NCI-H82 (cell line): ENCODE measurements at regions not wholly inside any gene's neighbourhood (a gene's known extent, or its start where the extent isn't known, plus 50 kb on each side); places are given as distances from the start of the nearest gene placed in this dataset.

Source experiments
- DNase-seq: peaks from one replicate; lab custom pipeline; 2025; lab: John Stamatoyannopoulos, UW

DNA sequence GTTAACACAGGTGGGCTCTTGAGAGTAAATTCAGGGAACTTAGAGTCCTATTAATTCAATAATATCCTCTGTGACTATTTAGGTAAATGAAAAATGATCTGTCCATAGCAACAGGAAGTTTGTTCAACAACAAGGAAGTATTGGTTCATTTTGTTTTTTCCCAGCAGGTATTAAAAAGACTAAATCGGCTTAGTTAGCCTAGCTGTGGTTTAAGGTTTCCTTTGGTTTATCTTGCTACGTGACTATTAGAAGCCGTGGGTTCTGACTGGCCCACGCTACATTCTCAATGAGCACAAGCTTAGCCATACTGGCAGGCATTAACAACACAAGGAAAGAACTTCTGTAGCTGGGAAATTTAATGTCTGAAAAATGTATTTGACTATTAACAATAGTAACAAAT, 168.8 kb upstream of the HS3ST1 start:
- DNase-seq = peak; percentile 6

DNA sequence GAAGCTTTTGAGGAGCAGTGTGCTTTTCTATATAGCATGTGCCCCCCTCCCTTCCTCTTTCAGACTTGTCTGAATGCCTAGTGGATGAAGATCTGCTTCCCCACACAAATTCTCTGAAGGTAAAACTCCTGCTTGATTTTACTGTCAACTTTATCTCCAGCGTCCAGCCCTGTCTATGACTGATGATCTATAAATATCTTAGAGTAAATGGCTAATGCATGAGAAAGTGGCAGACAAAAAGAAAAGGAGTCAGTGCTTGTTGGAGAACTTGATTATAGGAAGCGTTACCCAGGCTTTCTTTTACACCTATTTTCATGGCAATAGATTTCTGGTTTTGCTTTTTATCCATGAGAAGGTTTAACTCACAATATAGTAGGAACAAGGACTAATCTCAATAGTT, 168.3 kb upstream of the HS3ST1 start:
- DNase-seq = no peak

DNA sequence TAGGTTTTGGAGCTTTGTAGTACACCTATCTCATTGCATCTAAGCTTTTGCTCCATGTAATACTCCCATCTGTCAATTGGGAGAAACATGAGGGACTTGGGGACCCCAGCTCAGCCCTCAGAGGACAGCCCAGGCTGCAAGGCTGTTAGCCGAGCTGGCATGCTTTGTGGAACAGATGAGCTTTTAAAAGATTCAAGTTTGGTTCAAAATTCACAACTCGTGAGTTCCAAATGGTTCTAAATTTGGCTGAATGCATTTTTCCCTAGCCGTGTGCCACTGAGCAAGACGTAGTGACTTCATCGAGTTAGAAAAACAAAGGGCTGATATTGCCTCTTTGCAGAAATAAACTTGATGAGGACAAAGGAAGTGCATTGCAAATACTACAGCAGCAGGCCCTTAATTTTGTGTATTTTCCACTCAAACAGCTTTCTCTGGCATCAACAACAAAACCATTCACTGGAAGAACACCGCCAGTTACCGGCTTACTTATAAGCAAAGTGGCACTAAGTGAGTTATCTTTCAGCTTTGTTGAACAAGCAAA, 165.0 kb upstream of the HS3ST1 start:
- DNase-seq = no peak

DNA sequence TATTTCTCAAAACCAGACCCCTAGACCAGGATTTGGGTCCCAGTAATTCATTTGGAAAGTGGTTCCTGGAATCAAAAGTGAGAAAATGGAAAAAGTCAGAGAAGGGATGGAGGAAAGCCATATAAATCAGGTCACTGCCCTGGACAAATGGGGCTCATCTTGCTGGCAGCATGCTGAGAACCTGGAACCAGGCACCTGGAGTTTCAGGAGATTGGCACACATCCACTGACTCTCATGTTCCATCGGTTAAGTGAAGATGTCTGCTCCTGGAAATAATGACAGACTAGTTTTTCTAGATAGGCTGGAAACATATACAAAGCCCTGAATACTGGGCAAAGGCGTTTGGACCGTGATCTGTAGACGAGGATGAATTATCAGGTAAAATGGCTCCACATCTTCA, 163.6 kb upstream of the HS3ST1 start:
- no peak for DNase-seq

DNA sequence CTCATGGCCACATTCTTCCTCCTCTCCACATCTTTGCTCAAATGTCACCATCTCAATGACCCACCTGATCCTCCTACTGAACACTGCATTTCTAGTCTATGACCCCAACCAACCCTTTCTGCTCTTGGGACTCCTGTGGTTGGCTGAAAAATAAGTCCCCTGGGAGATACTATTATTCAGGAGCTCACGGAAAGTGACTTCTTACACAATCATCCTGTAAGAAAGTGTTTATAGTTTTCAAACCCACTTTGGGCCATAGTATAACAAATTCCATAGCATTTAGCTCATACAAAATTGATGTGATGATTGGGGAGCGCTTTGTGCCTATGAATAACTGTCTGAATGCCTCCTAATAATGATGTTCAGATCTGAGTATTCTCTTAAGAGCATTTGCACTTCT, 161.4 kb upstream of the HS3ST1 start:
- no peak for DNase-seq

DNA sequence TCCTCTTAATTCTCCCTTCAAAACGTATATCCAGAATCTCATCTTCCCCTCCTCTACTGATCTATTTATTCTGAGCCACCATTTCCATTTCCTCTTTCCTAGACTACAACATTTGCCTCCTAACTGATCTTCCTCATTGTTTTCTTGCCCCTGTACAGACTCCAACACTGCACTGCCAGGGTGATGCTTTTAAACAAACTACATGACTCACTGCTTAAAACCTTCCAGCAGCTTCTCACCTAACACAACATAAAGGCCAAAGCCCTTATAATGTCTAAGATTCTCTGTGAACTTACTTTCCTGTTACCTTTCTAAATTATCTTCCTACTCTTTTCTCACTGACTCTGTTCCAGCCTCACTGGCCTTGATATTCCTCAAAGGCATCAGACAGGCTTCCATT, 161.0 kb upstream of the HS3ST1 start:
- no peak for DNase-seq

DNA sequence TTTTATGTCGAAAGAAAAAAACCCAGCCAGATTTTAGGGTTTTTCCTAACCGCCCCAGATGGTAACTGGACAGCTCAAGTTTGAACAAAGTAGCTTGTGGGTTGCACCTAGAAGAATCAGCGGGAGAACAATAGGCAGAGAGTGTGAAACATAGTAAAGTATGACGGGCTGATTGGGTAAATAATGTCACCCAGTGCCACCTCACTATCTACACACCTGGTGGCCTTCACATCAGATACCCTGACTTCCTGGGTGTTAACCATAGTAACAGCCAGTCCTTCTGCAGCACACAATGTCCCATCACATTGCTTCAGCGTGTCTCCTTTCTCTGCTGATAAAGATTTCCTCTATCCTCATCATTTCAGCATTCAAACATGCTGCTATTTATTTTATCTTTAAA, 159.1 kb upstream of the HS3ST1 start:
- DNase-seq = no peak

DNA sequence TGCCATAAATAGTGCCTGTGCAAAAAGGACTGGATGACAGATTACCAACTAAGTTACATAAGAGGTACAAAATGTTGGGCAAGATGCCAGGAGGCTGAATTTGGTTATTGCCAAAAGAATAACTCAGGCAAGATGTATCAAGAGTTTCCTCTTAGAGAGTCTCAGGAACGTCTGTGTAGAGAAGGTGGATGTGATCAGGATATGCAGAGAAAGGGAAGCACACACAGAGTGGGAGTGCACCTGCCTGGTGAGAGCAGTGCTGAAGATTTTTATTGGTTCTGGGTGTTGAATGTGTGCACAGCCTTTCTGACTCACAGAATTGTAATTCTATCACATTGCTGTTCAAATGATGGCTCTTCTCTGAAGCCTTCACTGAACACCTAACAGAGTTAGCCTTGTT, 156.8 kb upstream of the HS3ST1 start:
- no peak for DNase-seq

DNA sequence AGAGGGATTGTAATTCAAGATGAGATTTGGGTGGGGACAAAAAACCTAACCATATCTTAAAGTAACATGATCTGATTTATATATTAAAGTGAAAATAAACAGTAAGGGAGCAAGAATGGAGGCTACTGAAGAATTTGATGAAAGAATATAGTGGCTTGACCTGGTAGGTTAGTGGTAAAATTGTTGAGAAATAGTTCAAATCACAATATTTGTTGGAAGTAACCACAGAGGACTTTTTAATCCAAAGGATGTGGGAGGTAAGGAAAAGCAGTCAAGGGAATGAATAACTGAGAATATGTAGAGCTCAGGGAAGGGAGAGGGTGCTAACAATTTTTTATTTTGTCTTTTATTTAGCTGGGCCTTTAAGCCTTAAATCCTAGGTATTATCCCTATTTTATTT, 139.8 kb upstream of the HS3ST1 start:
- DNase-seq = no peak

DNA sequence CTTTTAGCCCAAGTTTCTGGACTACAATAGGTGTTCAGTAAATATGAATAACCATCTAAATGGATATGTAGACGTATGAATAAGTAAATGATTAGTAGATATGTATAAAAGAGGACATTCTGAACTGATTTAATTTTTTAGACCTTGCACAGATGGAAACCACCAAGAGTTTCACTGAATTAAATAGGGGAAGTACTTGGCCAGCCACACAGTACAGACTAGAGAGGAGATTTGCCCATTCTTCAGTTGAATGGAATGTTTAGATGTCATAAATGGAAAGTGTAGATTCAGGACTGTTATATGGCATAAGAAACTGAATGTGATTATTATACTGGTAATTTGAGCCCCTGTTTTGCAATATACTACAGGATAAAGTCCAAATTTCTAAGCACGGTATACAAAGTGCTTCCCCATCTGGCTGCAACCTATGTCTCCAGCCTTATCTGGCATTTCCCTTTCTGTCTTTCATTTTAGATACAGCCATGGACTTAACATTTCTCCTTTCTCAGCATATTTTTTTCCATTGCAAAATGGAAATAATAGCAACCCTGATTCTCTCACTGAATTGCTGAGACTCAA, 137.8 kb upstream of the HS3ST1 start:
- no peak for DNase-seq

DNA sequence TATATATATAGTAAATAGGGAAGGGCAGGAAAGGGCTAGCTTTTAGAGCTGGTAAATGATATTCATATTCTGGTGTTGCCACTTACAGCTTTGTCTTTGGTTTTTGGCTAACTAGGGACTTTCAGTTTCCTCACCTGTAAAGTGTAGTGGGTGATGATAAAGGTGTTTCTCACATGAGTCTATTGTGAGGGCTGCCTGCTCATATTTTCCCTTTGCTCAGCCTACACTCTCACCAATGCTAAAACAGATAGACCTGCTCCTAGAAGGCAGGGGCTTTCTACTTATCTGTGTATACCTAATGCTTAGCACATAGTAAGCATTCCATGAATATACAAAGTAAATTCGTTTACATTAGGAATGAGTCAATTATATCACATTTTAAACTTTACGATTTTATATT, 137.2 kb upstream of the HS3ST1 start:
- DNase-seq = no peak

DNA sequence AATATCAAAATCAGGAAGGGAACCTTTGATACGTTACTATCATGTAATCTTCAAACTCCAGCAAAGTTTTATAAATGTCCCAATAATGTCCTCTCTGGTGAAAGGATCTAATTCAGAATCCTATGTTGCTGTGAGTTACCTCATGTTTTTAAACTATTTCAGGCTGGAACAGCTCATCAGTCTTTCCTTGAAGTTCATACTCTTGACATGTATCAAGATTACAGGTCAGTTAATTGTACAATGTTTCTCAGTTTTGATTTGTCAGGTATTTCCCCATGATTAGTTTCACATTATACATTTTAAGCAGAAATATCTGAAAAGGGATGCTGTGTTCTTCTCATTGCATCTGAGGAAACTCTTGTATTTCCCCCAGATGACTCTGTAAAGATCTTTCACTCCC, 136.5 kb upstream of the HS3ST1 start:
- no peak for DNase-seq

DNA sequence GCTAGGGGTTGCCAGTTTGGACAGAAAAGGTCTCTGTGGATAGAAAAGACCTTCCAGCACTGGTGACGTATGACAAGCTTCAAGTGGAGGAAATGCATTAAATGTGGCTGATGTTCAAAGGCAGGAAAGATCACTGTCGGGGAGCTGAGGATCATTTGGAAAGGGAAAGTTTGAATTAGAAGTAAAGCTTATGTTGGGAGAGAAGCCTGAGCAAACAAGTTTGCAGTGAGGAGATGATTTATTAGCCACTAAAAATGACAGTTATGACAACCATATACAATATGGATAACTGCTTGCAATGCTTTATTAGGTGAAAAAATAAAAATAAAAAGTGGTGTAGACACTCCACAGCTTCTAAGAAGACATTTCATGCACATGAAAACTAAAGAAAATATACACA, 135.3 kb upstream of the HS3ST1 start:
- no peak for DNase-seq

DNA sequence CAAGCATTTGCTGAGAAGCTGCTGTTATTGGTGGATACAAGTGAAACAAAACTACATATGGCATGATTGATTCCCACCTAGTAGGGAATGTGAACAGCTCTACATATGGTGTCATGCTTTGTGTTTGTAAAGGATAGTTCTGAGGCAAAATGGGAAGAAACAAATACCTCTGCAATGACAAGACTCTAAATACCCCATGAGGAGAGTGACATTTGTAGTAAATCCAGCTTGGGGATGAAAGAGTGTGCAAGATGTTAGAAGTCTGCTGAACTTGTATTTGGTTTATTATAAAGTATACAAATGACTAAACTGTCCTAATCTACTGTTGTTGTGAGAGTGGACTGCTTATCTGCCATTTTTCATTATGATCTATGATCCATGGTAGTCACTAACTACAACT, 120.8 kb upstream of the HS3ST1 start:
- no peak for DNase-seq

DNA sequence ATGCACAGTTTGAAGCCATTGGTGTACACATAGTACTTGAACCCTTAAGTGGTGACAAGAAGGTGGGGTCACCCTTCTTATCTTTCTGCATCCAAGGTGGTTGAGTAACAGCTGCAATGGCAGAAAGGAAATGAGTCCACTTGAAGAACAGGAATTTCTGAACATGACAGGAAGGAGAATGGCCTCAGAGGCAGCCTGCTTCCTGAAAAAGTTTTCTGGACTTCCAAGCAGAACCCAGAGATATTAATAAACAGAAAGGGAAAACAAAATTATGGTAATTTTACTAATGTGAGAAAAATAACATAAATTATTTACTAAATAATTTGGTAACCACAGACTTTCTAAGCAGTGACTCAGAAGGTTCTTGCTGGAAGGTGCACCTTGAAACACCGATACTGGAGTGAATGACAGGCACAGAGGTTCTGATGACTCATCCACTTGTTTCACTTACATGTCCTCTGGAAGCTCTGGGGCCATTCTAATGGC, 119.9 kb upstream of the HS3ST1 start:
- no peak for DNase-seq

DNA sequence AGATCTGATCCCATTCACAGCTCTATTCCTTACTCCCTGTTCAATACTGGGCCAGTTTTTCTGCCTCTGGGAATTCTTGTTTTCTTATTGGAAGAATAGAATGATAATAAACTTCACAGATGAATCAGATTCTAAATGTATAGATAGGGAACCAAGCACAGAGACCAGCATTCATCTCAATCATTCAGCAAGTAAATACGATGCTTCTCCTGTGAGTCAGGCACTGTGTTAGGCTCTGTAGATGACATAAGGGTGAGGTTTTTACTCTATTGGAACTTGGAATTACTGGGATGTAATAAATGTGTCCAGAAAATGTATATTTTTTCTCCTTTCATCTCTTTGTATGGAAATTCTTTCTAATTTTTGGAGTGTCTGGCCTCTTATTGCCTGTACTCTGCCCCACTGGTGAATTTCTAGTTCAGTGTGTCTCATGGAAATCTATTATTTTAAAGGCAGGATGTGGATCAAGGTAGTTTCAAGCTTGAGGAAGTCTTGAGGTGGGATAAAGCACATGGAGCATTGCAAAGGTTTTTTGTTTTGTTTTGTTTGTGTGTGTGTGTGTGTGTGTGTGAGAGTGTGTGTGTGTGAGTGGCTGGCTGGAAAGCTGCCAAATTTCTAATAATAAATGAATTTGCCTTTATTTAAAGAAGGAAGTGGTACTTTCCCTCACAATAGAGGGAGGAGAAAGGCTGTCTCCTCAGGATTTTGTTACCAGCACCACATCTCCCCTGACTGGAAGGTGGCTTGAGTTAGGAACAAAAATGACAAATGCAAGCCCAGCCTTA, 117.9 kb upstream of the HS3ST1 start:
- DNase-seq = no peak

DNA sequence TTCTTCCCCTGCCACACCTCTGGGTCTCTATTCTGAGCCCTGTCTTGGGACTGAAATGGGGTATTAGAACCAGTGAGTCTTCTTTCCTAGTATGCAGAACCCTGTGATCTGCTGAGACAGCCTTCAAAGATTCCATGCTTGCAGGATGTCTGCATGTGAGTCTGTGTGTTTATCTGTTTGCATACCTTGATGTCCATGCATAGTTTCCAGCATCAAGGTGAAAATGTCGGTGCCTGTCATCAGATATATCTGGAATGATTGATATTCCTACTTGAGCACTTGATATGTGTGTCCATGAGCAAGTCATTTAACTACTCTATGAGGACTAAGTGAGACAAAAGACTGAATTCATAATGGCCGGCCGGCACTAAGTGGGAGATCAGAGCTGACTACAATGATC, 117.0 kb upstream of the HS3ST1 start:
- no peak for DNase-seq

DNA sequence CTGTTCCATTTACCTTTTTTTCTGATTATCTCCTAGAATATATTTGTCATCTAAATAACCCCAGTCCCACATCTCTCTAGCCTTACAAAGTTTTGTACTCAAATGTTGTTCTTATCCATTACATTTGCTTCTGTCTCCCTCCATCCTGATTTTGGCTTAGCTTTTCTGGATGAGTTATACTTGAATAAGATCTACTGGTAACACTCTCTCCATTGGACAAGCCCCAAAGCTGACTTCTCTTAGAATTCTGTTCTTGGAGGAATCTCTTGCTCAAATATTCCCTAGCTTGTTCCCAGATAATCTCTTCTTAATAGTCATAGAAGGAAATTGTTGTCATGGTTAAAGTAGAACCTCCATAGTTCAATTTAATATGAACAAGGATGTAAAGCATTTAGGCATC, 115.5 kb upstream of the HS3ST1 start:
- no peak for DNase-seq

DNA sequence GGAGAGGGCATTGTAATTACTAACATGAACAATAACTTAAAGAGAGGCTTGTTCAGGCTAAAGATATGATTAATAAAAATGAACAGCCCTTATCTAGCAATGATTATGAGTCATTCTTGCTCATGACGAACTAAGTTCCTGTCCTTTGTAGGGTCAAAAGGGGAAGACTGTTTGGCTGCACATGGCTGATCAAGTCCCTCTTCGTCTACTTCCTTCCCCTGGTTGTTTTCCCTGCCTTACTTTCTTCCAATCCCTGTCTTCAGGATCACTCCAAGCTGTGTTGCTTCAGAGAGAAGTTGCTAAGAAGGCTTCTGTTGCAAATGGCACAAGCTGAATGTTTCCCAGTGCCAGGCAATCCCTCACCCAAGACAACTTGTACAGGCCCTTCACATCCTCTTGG, 115.0 kb upstream of the HS3ST1 start:
- DNase-seq = no peak

DNA sequence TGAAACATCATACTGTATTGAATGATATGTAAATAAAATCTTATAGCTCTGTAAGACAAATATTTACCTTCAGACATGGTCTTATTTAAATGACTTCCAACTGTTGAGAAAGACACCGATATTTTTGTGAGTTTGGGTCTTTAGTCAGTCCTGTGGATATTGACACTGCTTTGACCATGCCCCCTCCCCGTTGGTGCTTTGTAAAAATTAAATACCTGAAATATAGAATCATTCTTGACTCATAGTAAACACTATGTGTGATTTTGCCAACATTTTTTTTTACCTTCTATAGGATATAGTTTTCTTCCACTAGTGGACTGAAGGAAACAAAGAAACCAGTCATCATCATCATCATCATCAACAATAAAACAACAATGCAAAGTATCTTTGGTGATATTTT, 114.3 kb upstream of the HS3ST1 start:
- no peak for DNase-seq

DNA sequence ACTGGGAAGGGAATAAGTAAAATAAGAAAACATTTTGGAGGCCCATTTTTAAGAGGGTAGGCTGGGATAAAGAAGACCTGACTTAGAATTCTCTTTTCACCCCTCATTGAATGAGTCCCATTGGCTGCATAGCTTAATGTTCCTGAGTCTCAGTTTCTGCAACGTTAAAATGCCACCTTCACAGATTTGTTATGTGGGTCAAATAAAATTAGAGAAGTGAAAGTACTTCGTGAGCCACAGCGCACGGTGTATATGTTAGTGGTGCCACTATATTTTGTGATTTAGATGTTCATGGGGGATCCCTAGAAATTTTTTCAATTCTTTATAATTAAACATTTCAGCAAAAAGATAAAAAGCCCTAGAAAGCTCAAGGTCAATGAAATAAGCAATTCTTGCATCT, 109.2 kb upstream of the HS3ST1 start:
- DNase-seq = no peak

DNA sequence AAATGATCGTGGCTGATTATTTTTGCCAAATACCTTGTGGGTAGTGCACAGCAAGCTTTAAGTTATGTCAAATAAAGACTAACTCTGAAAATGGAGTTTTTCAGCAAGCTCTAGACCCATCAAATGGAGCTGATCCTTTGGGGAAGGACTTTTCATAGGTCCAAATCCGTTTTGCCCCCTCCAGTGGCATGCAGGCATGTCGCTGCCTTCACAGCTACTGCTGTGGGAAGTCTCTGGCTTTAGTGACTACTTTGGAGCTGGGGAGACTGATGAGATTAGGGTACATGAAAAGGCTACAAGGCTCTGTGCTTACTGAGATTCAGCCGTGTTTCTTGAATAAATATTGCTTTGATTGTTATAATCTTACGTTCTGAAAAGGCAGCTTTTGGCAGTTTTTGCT, 106.6 kb upstream of the HS3ST1 start:
- DNase-seq = no peak

DNA sequence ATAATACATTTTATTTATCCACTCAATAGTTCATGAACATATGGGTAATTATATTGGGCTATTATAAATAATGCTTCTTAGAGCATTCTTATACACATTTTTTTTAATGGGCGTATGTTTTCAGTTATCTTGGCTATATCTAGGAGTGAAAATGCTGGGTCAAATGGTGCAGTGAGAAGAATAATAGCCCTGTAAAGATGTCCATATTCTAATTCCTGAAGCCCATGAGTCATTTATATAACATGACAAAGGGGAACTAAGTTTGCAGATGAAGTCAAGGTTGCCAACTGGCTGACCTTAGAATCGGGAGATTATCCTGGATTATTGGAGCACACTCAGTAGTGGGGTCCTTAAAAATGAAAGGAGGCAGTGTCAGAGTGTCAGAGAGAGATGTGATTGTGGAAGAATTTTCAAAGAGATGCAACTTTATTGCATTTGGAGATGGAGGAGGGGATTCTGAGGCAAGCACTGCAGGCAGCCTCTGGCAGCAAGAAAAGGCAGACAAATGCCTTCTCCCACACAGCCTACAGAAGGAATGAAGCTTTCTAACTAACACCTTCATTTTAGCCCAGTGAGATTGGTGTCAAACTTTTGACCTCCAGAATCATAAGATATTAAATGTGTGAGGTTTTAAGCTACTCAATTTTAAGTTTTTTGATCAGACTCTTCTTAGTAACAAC, 106.1 kb upstream of the HS3ST1 start:
- DNase-seq = no peak
